NCI-H1436 (cell line): ENCODE measurements at regions not wholly inside any gene's neighbourhood (a gene's known extent, or its start where the extent isn't known, plus 50 kb on each side); places are given as distances from the start of the nearest gene placed in this dataset.
"Not testable (repeated sequence)": the region's sequence is repeated elsewhere in the genome, so short reads cannot be mapped to it uniquely, and the experiment has no call there.

Experiments used
- DNase-seq: peaks from one replicate; lab custom pipeline; 2025; lab: John Stamatoyannopoulos, UW

DNA sequence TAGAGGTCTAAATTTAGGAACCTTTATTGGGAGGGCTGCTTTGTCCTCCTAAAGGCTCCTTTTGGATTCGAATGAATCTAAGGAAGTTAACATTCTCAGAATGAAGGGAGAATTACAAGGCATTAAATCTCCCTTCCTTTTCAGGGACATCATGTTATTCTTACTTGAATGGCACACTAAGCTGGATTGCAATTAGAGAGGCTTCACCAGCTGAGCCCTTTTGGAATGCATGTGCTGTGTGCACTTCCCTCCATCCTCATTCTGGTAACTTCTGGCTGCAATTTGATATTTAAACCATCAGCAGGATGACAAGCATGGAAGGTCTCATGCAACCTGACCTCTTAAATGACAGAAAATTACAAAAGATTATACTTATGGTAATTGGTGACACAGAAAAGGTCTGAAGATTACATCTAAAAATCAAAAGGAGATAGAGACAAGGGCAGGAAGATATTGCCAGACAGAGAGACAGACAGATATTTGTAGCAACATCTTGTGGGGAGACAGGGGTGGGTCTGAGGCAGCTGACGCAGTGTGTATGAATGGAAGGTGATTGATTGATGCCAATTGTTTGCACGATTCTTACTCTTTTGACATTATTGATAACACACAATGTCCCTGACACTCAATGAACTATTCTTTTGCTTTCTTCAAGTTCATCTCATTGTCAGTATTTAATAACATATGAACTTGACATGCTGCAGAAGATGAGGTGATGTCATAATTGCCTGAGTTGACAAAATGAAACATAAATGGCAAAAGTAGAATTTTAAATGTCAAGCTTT, 570.8 kb upstream of the GYPC start:
- DNase-seq: no peak

DNA sequence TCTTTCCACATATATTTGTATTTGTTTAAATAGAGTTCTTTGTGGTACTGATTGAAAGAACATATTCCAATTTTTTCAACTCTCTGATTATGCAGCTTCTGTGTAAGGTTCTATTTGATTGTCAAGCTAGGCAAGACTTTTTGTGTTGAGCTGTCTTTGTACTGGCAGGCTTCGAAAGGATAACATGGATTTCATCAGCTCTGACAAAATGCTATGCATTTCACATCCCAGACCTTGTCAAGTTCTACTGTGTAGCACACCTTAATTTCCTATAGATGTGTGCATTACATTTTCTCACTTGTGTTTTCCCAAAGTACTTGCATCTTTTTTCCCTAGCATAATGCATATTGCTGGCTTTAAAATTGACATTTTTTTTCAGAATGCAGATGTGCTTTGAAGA, 555.0 kb upstream of the GYPC start:
- no peak for DNase-seq

DNA sequence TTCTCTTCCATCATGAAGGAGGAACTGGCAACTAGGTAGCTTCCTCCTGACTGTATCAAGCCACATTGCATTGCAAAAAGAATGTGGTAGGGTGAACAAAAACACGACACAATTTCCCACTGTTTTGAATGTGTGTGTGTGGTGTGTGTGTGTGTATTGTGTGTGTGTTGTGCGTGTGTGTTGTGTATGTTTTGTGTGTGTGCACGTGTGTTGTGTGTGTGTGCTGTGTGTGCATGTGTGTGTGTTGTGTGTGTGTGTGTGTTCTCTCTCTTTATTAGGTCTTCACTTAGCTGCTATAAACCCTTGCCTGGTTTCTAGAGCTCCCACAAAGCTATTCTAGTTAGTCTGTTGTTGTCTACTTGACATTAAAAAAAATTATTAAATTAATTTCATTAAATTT, 550.0 kb upstream of the GYPC start:
- no peak for DNase-seq

DNA sequence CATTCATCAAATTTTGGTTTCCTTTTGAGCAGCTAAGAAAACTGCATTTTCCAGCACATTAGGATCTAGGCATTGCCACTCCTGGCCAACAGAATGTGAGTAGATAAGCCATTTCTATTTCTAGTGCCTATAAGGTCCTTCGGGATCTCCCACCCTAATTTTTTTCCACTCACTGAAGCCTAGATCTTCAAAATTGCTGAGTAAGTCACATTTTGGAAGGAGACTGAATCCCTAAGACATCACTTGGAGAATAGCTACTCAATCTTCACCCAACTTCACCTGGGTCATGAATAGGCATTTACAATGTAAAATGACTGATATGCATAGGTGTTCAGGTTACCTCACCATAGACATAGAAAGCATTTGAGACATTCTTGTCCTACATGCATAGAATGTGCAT, 548.1 kb upstream of the GYPC start:
- DNase-seq: no peak

DNA sequence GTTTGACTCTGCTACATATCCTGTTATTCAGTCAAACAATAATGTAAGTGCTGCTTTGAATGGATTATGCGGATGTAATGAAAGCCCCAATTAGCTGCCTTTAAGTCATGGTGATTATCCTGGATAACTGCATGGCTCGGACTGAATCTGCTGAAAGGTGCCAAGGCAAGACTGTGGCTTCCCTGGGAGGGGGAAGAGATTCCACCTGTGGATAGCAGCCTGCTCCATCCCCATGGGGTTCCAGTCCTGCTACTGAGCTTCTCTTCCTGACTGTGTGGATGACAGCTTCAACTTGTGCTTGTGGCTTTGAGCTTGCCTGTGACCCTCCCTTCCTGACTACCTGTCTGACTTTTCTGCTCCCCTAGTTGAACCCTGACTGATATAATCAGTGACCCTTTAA, 540.0 kb upstream of the GYPC start:
- DNase-seq: no peak

DNA sequence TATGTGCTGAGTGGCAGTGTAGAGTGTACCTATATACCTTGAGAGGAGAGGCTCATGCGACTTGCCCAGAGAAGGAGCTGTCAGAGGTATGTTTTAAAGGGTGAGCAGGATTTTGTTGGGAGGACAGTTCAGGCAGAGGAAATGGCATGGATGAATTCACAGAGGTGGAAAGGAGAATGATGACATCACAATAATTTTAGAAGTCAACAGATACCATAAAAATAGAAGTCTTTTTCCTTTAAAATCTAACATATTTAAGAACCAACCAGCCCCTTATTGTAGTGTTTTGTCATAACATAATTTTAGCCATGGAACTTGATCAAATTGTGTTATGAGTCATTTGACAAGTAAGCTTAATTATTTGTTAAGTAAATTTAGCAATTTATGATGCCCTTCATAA, 538.1 kb upstream of the GYPC start:
- DNase-seq: no peak

DNA sequence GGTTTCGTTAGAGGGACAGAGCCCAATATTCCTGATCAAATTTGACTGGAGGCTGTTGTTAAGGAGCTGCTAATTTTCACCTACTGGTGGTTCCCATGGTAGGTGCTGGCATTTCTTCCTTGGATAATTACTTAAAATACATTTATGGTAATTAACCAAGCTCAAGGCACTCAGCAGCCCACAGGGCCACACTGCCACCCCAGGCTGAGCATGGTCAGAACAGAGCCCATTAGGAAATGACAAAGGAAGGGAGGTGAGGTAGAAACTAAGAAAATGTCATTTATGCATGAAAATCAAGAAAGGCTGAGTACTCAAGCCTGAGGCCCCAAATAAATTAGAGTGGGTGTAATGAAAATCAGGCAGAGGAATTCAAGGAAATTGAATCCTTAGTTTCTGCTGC, 510.2 kb upstream of the GYPC start:
- DNase-seq: no peak

DNA sequence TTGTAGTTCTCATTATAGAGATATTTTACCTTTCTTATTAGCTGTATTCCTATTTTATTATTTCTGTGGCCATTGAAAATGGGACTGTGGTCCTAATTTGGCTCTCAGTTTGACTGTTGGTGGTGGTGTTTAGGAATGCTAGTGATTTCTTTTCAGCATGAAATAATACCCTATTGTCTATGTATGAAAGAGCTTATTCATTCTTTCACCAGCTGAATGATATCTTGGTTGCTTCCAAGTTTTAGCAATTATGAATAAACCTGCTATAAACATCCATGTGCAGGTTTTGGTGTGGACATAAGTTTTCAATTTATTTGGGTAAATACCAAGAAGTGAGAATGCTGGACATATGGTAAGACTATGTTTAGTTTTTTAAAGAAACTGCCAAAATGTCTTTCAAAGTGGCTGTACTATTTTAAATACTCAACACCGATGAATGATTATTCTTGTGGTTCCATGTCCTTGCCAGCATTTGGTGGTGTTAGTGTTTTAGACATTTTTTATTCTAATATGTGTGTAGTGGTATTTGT, 501.6 kb upstream of the GYPC start:
- DNase-seq: no peak

DNA sequence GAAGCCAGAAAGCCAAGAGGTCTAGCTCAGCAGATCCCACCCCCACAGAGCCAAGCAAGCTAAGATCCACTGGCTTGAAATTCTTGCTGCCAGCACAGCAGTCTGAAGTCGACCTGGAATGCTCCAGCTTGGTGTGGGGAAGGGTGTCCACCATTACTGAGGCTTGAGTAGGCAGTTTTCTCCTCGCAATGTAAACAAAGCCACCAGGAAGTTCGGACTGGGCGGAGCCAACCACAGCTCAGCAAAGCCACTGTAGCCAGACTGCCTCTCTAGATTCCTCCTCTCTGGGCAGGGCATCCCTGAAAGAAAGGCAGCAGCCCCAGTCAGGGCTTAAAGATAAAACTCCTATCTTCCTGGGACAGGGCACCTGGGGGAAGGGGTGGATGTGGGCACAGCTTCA, 495.0 kb upstream of the GYPC start:
- DNase-seq: not testable (repeated sequence)

DNA sequence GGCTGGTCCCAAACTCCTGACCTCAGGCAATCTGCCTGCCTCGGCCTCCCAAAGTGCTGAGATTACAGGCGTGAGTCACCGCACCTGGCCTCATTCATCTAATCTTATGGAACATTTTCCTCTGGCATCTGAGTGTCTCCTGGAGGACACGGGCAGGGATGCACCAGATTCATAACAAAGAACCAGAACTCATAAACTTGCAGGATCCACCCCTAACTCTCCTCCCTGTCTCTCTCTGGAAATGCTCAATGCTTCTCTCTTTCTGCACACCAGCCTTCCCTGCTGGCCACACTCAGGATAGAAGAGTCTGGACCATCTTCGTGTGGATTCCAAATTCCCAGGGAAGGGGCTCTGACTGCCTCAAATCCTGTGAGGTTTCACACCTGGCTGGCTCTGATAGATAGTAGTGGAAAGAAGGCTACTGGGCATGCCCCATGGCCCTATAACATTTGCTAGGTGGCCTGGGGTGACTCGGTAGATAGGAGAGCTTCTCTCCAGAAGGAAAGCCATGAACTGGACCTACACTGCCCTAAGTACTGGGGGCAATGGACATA, 483.2 kb upstream of the GYPC start:
- no peak for DNase-seq

DNA sequence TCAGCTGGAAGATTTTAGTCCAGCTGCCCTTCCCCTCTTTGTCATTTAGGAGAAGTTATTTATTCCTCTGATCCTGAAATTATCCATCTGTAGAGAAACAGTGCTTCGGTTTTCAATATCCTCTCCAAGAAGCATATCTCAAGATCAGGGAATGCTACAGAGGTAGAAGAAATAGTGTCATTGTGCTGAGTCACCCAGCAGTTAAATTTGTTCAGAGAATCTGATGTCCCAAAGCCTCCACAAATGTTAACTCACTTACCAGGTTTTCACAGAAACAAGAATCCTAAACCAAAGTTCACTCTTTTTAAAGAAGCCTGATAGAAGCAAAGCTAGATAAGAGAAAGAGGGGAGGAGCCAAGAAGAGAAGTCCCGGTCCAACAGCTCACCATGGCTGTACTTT, 480.7 kb upstream of the GYPC start:
- no peak for DNase-seq

DNA sequence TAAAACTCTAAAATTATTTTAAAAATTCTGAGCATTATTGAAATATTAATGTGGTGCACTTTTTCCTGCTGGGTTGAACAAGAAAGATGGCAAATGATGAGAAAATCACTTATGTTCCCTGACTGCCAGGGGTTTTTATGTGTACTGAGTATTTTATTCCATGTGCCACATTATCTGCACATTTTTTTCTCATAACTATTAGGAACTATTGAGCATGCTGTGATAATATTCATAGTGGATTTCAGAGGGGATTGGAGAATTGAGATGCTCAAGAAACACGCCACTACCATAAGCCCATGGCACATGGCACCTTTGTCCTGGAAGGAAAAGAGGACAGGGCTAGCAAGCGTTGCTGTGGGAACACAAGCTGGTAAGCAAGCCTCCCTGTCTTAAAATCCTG, 478.5 kb upstream of the GYPC start:
- no peak for DNase-seq

DNA sequence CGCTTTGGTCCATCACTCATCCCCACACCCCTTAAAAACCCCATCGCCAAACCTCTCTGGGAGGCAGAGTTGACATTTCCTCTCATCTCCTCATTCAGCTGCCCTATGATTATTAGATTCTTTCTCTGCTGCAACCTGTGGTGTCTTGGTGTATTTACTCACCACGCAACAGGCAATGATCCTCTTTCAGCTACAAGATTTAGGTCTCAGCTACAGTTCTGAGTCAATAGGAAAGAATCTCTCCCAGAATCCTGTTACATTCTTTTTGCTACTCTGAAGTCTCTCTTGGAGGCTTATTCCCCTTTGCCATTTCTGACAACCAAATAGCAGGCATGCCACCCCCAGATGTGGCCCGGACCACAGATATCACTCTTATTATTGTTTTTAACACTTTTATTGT, 468.3 kb upstream of the GYPC start:
- no peak for DNase-seq

DNA sequence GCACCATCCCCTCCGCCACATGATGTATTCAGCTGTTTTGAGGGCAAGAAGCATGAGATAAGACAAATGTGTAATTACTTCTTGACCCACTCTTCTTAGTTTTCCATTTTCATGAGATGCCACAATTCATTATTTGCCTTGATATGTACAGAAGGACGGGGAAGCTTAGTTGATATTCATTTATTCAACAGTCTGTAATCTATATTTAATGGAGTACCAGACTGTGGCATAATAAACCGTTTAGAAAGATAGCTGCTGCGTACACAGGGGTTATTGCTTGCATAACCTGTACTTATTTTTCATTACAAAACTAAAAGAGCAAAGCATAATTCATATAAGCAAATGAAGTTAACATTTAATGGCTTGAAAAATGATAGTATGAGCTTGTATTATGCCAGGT, 466.4 kb upstream of the GYPC start:
- DNase-seq: no peak

DNA sequence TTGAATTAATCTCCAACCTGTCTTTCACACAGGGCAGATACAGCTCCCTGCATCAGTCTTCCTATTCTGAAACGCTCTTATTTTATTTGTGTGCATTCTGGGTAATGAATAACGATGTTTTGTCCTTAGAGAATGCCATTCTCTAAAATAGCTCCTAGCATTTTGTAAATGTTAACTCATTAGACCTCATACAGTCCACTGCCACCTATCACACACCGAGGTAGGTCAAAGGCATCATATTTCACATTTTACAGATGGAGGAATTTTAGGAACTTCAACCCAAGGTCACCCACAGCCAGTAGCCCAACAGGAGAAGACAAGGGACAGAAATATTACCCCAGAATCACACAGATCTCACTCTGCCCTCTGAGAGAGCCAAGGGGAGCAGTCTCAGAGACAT, 455.4 kb upstream of the GYPC start:
- no peak for DNase-seq

DNA sequence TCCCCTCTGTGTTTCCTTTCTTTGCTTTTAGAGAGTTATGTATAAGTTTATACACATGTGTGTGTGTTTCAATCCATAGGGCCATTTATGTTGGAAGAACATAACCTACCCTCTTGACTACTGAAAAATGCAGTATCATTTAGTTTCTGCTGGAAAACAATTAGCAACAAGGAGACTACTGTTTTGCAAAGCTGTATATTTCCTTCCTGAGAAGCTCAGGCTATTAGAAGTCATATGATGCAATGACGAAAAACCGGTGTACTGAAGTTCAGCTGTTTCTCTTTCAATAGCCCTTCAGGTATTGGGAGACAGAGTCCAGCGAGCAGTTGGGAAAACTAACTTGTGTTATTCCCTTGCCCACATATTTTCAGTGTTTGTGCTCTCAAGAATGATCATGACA, 447.7 kb upstream of the GYPC start:
- DNase-seq: no peak

DNA sequence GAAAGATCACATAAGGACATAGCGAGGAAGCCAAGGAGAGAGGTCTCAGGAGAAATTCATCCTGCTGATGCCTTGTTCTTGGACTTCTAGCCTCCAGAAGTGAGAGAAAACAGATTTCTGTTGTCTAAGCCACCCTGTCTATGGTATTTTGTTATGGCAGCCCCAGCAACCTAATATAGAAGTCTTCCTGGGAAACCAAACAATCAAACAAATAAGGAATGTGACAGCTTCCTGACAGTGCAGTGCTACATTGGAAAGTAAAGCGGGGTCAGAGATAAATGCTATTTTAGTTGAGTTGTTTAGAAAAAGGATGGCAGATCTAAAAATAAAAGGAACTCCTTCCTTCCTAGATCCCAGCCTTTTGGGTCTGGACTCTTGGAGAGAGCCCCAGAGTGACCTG, 443.2 kb upstream of the GYPC start:
- no peak for DNase-seq

DNA sequence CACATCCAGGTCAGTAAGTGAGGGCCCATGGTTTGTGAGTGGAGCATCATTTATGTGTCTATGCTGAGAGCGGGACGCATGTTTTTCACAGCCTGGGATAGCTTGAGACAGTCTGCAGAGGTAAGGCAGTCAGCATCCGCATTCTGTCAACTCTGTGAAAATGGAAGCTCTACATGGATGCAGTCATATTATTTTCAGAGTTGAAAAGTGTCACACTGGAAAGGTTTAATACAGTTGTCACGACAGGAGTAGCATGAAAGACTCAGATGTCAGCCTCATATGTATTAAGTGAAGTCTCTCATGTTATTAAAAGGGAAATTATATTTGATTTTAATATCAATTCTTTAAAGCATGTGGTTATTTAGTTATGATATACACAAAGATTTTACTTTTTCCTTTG, 436.9 kb upstream of the GYPC start:
- no peak for DNase-seq

DNA sequence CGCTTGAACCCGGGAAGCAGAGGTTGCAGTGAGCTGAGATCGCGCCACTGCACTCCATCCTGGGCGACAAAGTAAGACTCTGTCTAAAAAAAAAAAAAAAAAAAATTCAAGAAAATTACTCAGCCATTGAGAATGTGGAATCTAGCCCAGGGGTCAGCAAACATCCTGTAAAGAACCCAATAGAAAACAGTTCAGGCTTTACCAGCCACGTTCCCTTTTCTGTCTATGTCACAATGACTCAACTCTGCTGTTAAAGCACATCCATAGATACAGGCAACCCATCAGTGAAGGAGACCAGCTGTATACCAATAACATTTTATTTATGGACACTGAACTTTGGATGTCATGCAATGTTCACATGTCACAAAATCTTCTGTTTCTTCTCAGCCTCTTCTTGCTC, 435.6 kb upstream of the GYPC start:
- no peak for DNase-seq

DNA sequence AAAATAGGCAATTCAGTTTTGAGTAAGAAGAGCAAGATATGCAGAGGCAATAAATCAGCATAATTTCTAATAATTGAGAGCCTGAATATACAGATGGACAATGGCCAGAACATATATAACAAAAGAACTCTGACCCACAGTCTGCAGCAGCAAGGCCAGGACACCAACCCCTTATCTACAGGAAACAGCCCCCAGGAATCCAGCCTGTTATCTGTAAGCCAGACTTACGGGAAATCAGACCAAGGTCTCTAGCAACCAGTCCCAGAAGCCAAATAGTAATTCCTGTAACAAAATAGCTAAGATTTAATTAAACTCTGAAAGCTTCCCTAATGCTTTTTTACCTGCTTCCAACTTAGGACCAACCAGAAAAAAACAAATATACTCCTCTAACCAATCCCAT, 434.5 kb upstream of the GYPC start:
- DNase-seq: no peak

DNA sequence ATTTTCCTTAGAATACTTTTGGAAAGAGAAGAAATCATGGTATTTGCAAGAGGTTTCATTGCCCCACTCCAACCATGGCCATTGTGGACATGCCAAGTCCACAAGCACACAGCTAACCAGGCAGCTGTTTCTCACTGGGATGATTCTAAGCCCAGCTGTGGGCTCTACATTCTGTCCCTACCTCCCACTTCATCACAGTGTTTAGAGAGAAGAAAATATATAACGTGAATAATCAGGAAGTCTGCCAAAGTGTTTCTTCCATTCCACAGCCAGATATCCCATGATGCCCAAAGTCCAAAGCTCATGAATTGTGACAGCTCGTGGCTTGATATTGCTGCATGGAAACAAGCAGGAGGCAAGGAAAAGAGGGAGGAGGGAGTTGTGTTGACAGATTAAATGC, 433.7 kb upstream of the GYPC start:
- DNase-seq: no peak

DNA sequence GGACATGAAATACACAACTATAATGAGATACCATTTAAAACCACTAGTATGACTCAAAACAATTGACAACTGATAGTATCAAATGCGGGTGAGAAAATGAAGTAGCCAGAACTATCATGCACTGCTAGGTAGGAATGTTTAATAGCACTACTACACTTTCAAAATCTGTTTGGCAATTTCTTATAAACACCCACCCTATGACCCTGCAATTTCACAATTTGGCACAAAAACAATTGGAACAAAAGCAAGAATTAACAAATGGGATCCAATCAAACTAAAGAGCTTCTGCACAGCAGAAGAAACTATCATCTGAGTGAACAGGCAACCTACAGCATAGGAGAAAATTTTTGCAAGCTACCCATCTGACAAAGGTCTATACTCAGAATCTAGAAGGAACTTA, 431.2 kb upstream of the GYPC start:
- no peak for DNase-seq

DNA sequence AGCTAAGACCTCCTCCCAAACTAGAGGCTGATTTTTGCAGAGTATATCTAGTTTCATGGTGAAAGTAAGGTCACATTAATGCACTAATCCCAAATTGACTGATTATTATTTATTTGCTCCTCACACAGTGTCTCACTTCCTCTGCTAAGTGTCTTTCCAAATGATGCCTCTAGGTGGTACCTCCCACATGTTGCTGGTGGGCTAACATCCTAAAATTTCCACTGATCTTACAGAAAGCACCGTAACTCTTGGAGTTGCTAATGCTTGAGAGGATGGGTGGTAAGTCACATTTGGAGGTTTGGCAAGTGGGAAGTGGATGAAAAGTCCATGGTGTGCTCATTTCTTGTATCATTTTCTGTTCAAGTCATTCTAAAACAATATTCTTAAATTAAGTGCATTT, 428.7 kb upstream of the GYPC start:
- no peak for DNase-seq

DNA sequence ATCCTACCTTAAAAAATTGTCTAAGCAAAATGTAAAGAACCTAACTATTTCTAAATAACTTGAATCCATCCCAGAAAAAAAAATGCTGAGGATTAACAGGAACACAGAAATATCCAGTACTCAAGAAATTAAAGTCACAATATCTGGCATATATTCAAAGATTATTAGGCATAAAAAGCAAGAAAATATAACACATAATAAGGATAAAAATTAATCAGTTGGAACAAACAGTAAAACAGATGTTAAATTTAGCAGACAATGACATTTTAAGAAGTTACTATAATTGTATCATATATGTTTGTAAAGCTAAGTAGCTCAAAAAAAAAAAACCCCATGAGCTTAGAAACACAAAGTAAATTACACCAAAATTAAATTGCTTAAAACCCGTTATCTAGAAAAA, 427.4 kb upstream of the GYPC start:
- no peak for DNase-seq
